ENCODE measurements at regions not wholly inside any gene's neighbourhood (a gene's known extent, or its start where the extent isn't known, plus 50 kb on each side); places are given as distances from the start of the nearest gene placed in this dataset.
"Not testable (repeated sequence)": the region's sequence is repeated elsewhere in the genome, so short reads cannot be mapped to it uniquely, and the experiment has no call there.

DNA sequence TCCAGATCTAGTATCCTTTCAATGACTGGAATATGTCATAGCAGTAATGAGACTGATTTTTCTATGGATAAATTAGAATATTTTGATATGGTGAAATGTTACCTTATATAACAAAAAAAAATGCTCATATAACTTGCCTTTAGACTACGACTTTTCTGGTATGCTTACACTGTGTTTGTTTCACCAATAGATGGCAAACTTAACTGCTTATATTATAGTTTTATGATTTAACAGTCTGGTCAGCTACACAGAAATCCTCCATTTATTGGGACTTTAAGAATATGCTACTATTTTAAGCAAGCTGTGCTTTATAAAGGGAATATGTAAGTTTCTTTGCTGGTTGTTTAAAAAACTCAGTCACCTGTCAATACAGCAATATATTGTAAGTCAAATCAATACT, 205.6 kb downstream of the VGLL3 start:
- no peak for DNase-seq (ENCODE audit: low read depth in 1 of 2, low spot score in 2 of 2)
- H3K4me1 ChIP-seq (replicated peaks) = peaks cover 28% of the 10 kb centered on the region
- no peaks in the 10 kb centered on the region for H3K9me3 ChIP-seq (replicated peaks)
- no peak overlapping the region for H3K27ac ChIP-seq
- no peaks in the 10 kb centered on the region for H3K36me3 ChIP-seq
- no peaks in the 10 kb centered on the region for H3K27me3 ChIP-seq (replicated peaks)
- H3K4me3 ChIP-seq = no peak overlapping the region

DNA sequence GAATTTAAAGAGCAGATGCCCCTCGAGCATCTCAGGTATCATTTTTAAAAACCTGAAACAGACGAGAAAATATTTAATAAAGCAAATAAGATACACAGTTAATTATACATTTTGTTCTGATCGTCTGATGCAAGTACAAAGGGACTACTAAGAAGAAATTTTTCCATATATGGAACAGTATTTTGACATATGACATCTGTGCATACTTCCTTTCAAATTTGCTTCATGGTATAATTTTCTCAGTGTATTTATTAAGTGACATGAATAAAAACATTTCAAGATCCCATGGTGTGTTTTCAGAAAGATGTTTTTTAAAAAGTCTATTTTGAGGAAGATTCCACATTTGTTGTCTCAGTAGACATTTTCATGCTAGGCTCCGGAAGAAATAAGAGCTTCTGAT, 208.1 kb downstream of the VGLL3 start:
- no peak for DNase-seq (ENCODE audit: low read depth in 1 of 2, low spot score in 2 of 2)
- Histone ChIP-seq H3K27me3 (replicated peaks) (no peaks in the 10 kb centered on the region), H3K36me3 (no peaks in the 10 kb centered on the region), H3K4me3 (no peak overlapping the region), H3K27ac (no peak overlapping the region), H3K9me3 (replicated peaks) (no peaks in the 10 kb centered on the region), H3K4me1 (replicated peaks) (peaks cover 21% of the 10 kb centered on the region)

DNA sequence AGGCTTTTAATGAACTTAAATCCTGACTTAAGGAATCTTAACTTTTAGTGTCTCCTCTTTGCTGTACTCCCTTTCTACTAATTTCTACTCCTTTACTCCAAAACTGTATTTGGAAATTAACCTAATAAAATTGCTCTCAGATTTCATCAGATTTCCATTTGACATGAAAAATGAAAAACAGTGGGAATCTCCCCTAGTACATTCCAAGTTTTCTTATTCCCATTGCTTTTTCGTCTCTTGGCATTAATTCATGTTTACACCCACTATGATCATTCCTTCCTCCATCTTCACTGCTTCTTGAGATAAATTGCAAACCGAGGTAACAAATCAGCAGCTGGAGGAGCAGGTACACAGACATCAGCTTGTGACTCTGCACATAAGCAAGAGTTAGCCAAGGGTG, 208.7 kb downstream of the VGLL3 start:
- Histone ChIP-seq H3K36me3 (no peaks in the 10 kb centered on the region), H3K4me1 (replicated peaks) (peaks cover 15% of the 10 kb centered on the region), H3K4me3 (no peak overlapping the region), H3K9me3 (replicated peaks) (no peaks in the 10 kb centered on the region), H3K27me3 (replicated peaks) (no peaks in the 10 kb centered on the region), H3K27ac (no peak overlapping the region)
- no peak for DNase-seq (ENCODE audit: low read depth in 1 of 2, low spot score in 2 of 2)

GRCh38 chr3:86774082-86774691, 216.8 kb downstream of the VGLL3 start:
- Histone ChIP-seq H3K27me3 (replicated peaks) (no peaks in the 10 kb centered on the region; the same call in 1 of the 2 replicates), H3K27ac (no peak overlapping the region), H3K4me1 (replicated peaks) (no peaks in the 10 kb centered on the region), H3K4me3 (no peak overlapping the region), H3K9me3 (replicated peaks) (no peaks in the 10 kb centered on the region), H3K36me3 (no peaks in the 10 kb centered on the region)
- no peak for DNase-seq (ENCODE audit: low read depth in 1 of 2, low spot score in 2 of 2)

DNA sequence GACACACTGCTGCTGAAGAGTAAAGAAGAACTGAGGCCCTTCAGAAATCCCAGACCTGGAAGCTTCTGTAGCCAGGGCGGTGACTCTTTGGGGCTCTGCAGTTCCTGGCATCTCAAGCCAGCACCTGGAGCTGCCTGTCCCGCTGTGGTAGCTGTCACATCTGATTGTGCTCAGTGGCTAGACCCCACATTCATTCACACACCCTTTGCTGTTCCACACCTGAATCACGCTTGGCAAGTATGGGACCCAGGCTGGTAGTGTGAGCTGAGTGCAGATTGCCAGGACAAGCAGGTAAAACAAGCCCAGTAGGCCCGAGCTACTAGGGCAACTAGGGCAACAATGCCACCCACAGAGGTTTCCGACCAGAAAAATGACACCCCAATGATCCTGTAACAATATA, 218.2 kb downstream of the VGLL3 start:
- H3K9me3 ChIP-seq (replicated peaks) = no peaks in the 10 kb centered on the region
- no peak for DNase-seq (ENCODE audit: low read depth in 1 of 2, low spot score in 2 of 2)

GRCh38 chr3:86771741-86772512, 219.0 kb downstream of the VGLL3 start:
- no peak overlapping the region for H3K4me3 ChIP-seq

More for the DNA sequence above, 218.2 kb downstream of the VGLL3 start:
- Histone ChIP-seq H3K4me1 (replicated peaks) (no peaks in the 10 kb centered on the region), H3K27ac (no peak overlapping the region), H3K27me3 (replicated peaks) (no peaks in the 10 kb centered on the region; the same call in 1 of the 2 replicates), H3K36me3 (no peaks in the 10 kb centered on the region), H3K4me3 (no peak overlapping the region)

DNA sequence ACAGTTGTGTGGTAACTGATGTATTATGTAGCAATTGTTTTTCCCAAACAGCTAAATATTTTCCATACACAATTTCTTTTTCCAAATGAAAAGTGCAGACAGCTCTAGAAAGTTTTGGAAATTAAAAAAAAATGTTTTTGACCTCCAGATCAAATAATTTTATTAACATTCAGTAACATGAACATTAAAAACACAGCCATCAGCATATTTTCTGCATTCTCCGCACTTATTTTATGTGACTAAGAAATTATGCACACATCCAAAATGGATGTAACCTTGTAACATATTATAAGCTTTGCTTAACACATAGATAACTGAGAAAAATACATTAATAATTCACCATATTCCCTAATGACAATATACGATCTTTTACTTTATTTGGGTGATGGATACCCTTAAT, 224.6 kb downstream of the VGLL3 start:
- Histone ChIP-seq H3K4me1 (replicated peaks) (no peaks in the 10 kb centered on the region), H3K27me3 (replicated peaks) (no peaks in the 10 kb centered on the region; the same call in none of the 2 replicates), H3K4me3 (no peak overlapping the region), H3K9me3 (replicated peaks) (no peaks in the 10 kb centered on the region), H3K27ac (no peak overlapping the region), H3K36me3 (no peaks in the 10 kb centered on the region)
- no peak for DNase-seq (ENCODE audit: low read depth in 1 of 2, low spot score in 2 of 2)

More at GRCh38 chr3:86771741-86772512, 219.0 kb downstream of the VGLL3 start:
- Histone ChIP-seq H3K27me3 (replicated peaks) (no peaks in the 10 kb centered on the region; the same call in 1 of the 2 replicates), H3K27ac (no peak overlapping the region), H3K9me3 (replicated peaks) (no peaks in the 10 kb centered on the region), H3K36me3 (no peaks in the 10 kb centered on the region), H3K4me1 (replicated peaks) (no peaks in the 10 kb centered on the region)
- DNase-seq (ENCODE audit: low read depth in 1 of 2, low spot score in 2 of 2) = no peak

GRCh38 chr3:86757322-86758179, 233.4 kb downstream of the VGLL3 start:
- H3K27me3 ChIP-seq (replicated peaks); H3K4me3 ChIP-seq; H3K9me3 ChIP-seq (replicated peaks); H3K36me3 ChIP-seq; H3K4me1 ChIP-seq (replicated peaks); DNase-seq (ENCODE audit: low read depth in 1 of 2, low spot score in 2 of 2); H3K27ac ChIP-seq: not testable (repeated sequence)

- DNase-seq (ENCODE audit: low read depth in 1 of 2, low spot score in 2 of 2) = no peak
- no peaks in the 10 kb centered on the region for H3K36me3 ChIP-seq
- no peak overlapping the region for H3K27ac ChIP-seq
- no peaks in the 10 kb centered on the region for H3K4me1 ChIP-seq (replicated peaks)
- no peaks in the 10 kb centered on the region for H3K27me3 ChIP-seq (replicated peaks)
- no peak overlapping the region for H3K4me3 ChIP-seq
- H3K9me3 ChIP-seq (replicated peaks) = no peaks in the 10 kb centered on the region
Observed at GRCh38 chr3:86748015-86748414, 242.9 kb downstream of the VGLL3 start.

DNA sequence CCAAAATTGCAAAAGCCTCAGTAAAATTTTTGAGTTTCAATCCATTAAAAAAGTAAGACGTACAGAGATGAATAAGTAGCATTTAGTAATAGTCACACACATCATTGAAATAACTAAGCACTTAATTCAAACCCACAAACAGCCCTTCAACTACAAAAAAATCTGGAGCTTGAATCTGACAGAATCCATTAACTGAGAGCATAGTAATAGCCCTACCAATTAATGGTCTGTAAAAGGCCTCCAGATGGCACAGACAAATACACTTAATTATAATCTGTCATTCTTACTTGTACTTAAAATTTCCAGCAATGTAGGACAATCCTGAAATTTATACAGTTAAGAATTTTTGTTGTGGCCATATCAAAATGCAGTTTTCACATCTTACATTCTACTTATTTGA, 246.9 kb downstream of the VGLL3 start:
- Histone ChIP-seq H3K4me1 (replicated peaks) (no peaks in the 10 kb centered on the region), H3K36me3 (no peaks in the 10 kb centered on the region), H3K27ac (no peak overlapping the region), H3K4me3 (no peak overlapping the region), H3K27me3 (replicated peaks) (no peaks in the 10 kb centered on the region), H3K9me3 (replicated peaks) (no peaks in the 10 kb centered on the region)
- no peak for DNase-seq (ENCODE audit: low read depth in 1 of 2, low spot score in 2 of 2)

DNA sequence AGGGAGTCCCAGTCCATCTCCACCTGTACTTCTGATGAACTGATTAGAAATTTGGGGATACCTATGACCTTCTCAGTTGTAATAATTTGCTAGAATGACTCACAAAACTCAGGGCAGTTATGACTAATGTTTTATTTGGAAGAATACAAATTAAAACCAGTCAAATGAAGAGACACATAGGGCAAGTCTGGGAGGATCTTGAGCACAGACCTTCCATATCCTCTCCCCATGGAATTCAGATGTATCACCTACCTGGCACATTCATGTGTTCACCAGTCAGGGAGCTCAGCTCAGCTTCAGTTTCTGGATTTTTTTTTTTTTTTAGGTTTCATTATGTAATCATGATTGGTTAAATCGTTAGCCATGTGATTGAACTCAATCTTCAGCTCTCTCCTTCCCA, 247.7 kb downstream of the VGLL3 start:
- H3K4me1 ChIP-seq (replicated peaks) = no peaks in the 10 kb centered on the region
- no peak for DNase-seq (ENCODE audit: low read depth in 1 of 2, low spot score in 2 of 2)
- H3K9me3 ChIP-seq (replicated peaks) = no peaks in the 10 kb centered on the region
- no peaks in the 10 kb centered on the region for H3K27me3 ChIP-seq (replicated peaks)
- no peak overlapping the region for H3K4me3 ChIP-seq
- H3K36me3 ChIP-seq = no peaks in the 10 kb centered on the region
- no peak overlapping the region for H3K27ac ChIP-seq

DNA sequence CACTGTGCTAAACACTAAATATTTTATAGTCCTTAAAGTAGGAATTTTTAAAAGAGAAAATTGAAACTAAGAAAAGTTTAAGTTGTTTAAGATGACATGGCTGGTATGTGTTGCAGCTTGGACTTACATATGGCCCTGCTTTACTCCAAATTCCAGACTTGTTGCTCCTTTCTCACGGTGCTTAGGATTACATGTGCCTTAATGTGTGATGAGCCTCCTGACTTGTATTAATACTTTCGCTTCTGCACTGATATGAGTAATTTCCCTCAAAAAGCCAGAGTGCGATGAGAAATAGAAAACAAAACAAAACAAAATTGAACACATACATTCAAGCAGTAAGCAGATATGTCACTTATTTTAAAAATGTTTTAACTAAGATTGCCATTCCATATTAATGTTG, 250.2 kb downstream of the VGLL3 start:
- no peaks in the 10 kb centered on the region for H3K4me1 ChIP-seq (replicated peaks)
- H3K27ac ChIP-seq = no peak overlapping the region
- H3K4me3 ChIP-seq = no peak overlapping the region
- H3K27me3 ChIP-seq (replicated peaks) = no peaks in the 10 kb centered on the region
- DNase-seq (ENCODE audit: low read depth in 1 of 2, low spot score in 2 of 2) = no peak
- no peaks in the 10 kb centered on the region for H3K9me3 ChIP-seq (replicated peaks)
- no peaks in the 10 kb centered on the region for H3K36me3 ChIP-seq

DNA sequence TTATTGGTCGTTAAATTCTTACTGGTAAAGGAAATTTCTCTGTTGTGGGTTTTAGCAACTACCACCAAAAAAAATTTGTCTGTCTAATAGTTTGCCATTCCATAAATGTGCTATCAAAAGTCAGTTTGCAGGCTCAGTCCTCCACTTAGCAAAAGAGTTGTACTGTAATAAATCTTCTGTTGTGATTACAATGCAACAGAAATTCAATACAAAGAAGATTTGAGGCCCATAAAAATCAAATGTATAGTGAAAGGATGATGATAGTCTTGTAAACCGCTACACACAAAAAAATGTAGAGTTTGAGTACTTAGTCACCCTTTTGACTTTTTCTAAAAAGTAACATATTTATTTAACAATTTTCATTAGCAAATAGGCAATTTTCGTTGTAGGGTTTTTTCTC, 251.7 kb downstream of the VGLL3 start:
- Histone ChIP-seq H3K4me3 (no peak overlapping the region), H3K27ac (no peak overlapping the region), H3K9me3 (replicated peaks) (no peaks in the 10 kb centered on the region), H3K36me3 (no peaks in the 10 kb centered on the region), H3K4me1 (replicated peaks) (no peaks in the 10 kb centered on the region), H3K27me3 (replicated peaks) (no peaks in the 10 kb centered on the region)
- no peak for DNase-seq (ENCODE audit: low read depth in 1 of 2, low spot score in 2 of 2)

- Histone ChIP-seq H3K36me3 (no peaks in the 10 kb centered on the region), H3K4me3 (no peak overlapping the region), H3K9me3 (replicated peaks) (no peaks in the 10 kb centered on the region), H3K27ac (no peak overlapping the region), H3K27me3 (replicated peaks) (no peaks in the 10 kb centered on the region), H3K4me1 (replicated peaks) (no peaks in the 10 kb centered on the region)
- DNase-seq (ENCODE audit: low read depth in 1 of 2, low spot score in 2 of 2) = no peak
Observed at GRCh38 chr3:86738684-86739083, 252.3 kb downstream of the VGLL3 start.

All from SJSA1 (cell line).